K562 (cell line): ENCODE measurements at regions not wholly inside any gene's neighbourhood (a gene's known extent, or its start where the extent isn't known, plus 50 kb on each side); places are given as distances from the start of the nearest gene placed in this dataset.

ENCODE experiments used
- AFF1 ChIP-seq, 2 experiments: fragments of 450-650 bp; IDR thresholded peaks; 2 replicates each; pipeline ENCODE4 v1.6.1; 2018; ENCODE audit warnings: mild to moderate bottlenecking in 2 of 2, low read depth in 1 of 2; ENCODE audit not compliant: partially characterized antibody in 2 of 2
- ARHGAP35 ChIP-seq: fragments of 450-650 bp; IDR thresholded peaks from 2 replicates; pipeline ENCODE4 v1.6.1; 2018; ENCODE audit not compliant: partially characterized antibody
- CBFA2T2 ChIP-seq: fragments of 450-650 bp; conservative IDR thresholded peaks from 2 replicates; pipeline ENCODE4 v1.6.1; 2017; ENCODE audit warnings: mild to moderate bottlenecking
- CREBBP ChIP-seq: IDR thresholded peaks from one replicate; pipeline ENCODE4 v1.6.1; 2012; ENCODE audit warnings: low read depth, mild to moderate bottlenecking, control low read depth, inconsistent platforms, low read length
- DDX20 ChIP-seq: fragments of 450-650 bp; IDR thresholded peaks from 2 replicates; pipeline ENCODE4 v1.6.1; 2016; ENCODE audit warnings: missing genetic modification characterization, low read depth, mild to moderate bottlenecking, missing compliant biosample characterization, moderate library complexity
- EP300 ChIP-seq: IDR thresholded peaks from 2 replicates; pipeline ENCODE4 v1.6.1; 2012; ENCODE audit warnings: low read length, improper control_type of control experiment
- FOXK2 ChIP-seq, 2 experiments: fragments of 450-650 bp; IDR thresholded peaks in 1 of 2; conservative IDR thresholded peaks in 1 of 2; 2 replicates each; pipeline ENCODE4 v1.6.1; 2016; ENCODE audit warnings: low read depth in 2 of 2, mild to moderate bottlenecking in 1 of 2
- MAFG ChIP-seq: fragments of 450-650 bp; conservative IDR thresholded peaks from 2 replicates; pipeline ENCODE4 v1.6.1; 2016; ENCODE audit warnings: missing genetic modification characterization, missing compliant biosample characterization
- PRDM10 ChIP-seq: fragments of 450-650 bp; IDR thresholded peaks from 2 replicates; pipeline ENCODE4 v1.6.1; 2018; ENCODE audit not compliant: partially characterized antibody
- TBL1XR1 ChIP-seq, 2 experiments: IDR thresholded peaks; 2 replicates each; pipeline ENCODE4 v1.6.1; 2012; ENCODE audit warnings: improper control_type of control experiment in 2 of 2, low read length in 2 of 2, mild to moderate bottlenecking in 1 of 2
- TEAD1 ChIP-seq, 2 experiments: fragments of 450-650 bp in 1 of 2; sonication (generic) in 1 of 2; formaldehyde crosslinking; IDR thresholded peaks; 2 replicates each; pipeline versions ENCODE4 v1.4.0 to v1.8.0; 2020 to 2022; ENCODE audit warnings: mild to moderate bottlenecking in 2 of 2, missing genetic modification reagents in 1 of 2
- TSHZ1 ChIP-seq: fragments of 250-450 bp; sonication (Bioruptor Pico); IDR thresholded peaks from 2 replicates; pipeline ENCODE4 v1.4.0; 2020; ENCODE audit warnings: mild to moderate bottlenecking, moderate library complexity
- VEZF1 ChIP-seq: fragments of 200-800 bp; sonication (Bioruptor generic); IDR thresholded peaks from 2 replicates; pipeline ENCODE4 v1.6.1; 2017; ENCODE audit warnings: missing genetic modification characterization, missing compliant biosample characterization
- ZNF583 ChIP-seq: fragments of 250-450 bp; sonication (Bioruptor Pico); IDR thresholded peaks from 2 replicates; pipeline ENCODE4 v1.4.0; 2020

GRCh38 chr10:3668276-3668965, 116.6 kb downstream of the KLF6 start (continued):
- TF ChIP-seq PRDM10 (no peak), TEAD1 (CRISPR knock-in tag; IDR thresholded peaks at IDR 0.05) (peak in 1 of 2 experiments; percentile 91; a peak in 2 of 4 replicates), CREBBP (no peak), TSHZ1 (CRISPR knock-in tag) (no peak), MAFG (tag) (peak; percentile 98), EP300 (peak; percentile 88), VEZF1 (CRISPR knock-in tag) (peak; percentile 86), ARHGAP35 (no peak), FOXK2 (conservative IDR thresholded peaks at IDR 0.05 in 1 of 2, IDR thresholded peaks at IDR 0.05 in 1 of 2; ENCODE audit: low read depth in 2 of 2) (peak; percentile 34 to 70; a peak in 1 of 4 replicates), CBFA2T2 (peak; percentile 50), DDX20 (tag) (no peak), ZNF583 (0 out of 2 replicates have a peak, but pooled peaks have one; percentile 6), AFF1 (IDR thresholded peaks at IDR 0.05; ENCODE audit: low read depth in 1 of 2, partially characterized antibody in 2 of 2) (peak in 1 of 2 experiments; percentile 77), TBL1XR1 (IDR thresholded peaks at IDR 0.05; ENCODE audit: low read length in 2 of 2) (peak in 1 of 2 experiments; percentile 62; a peak in 2 of 4 replicates)
